ENCODE measurements at regions not wholly inside any gene's neighbourhood (a gene's known extent, or its start where the extent isn't known, plus 50 kb on each side); places are given as distances from the start of the nearest gene placed in this dataset.
A peak's percentile ranks its signal among the peaks of the same experiment; 100 is the strongest.

DNA sequence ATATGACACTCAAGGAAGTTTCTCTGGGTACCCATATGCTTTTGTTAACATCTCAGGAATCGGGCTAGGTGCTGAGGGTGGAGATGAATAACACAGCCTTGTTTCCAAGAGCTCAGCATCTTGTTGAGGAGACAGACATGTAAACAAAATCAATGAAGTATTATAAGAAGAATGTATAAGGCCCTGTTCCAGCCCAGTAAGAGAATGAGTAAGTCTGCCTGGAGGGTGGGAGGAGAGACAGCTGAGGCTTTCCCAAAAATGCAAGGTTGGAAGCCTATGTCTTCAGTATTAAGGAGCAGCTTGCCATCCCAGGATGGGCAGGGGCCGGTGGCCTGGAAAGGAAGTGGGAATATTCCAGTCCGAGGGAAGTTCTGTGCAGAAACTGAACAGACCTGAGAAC lies 615.3 kb upstream of the BTBD3 start:
- Histone ChIP-seq H3K27me3 (ENCODE audit: insufficient read depth, poor library complexity, severe bottlenecking) (no peaks in the 10 kb centered on the region), H3K36me3 (ENCODE audit: low read depth) (no peaks in the 10 kb centered on the region), H3K27ac (ENCODE audit: poor library complexity, severe bottlenecking) (no peak overlapping the region), H3K4me3 (ENCODE audit: severe bottlenecking) (no peak overlapping the region), H3K9me3 (ENCODE audit: severe bottlenecking) (no peaks in the 10 kb centered on the region), H3K4me1 (ENCODE audit: insufficient read depth, poor library complexity, severe bottlenecking) (peaks cover 2% of the 10 kb centered on the region)
- DNase-seq (ENCODE audit: low spot score) (no peak), ATAC-seq (ENCODE audit: low read depth) (peak; percentile 31; the same call in 1 of the 3 replicates)
- TF ChIP-seq, protein P1, sequence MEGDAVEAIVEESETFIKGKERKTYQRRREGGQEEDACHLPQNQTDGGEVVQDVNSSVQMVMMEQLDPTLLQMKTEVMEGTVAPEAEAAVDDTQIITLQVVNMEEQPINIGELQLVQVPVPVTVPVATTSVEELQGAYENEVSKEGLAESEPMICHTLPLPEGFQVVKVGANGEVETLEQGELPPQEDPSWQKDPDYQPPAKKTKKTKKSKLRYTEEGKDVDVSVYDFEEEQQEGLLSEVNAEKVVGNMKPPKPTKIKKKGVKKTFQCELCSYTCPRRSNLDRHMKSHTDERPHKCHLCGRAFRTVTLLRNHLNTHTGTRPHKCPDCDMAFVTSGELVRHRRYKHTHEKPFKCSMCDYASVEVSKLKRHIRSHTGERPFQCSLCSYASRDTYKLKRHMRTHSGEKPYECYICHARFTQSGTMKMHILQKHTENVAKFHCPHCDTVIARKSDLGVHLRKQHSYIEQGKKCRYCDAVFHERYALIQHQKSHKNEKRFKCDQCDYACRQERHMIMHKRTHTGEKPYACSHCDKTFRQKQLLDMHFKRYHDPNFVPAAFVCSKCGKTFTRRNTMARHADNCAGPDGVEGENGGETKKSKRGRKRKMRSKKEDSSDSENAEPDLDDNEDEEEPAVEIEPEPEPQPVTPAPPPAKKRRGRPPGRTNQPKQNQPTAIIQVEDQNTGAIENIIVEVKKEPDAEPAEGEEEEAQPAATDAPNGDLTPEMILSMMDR (IDR thresholded peaks at IDR 0.05; ENCODE audit: poor library complexity, severe bottlenecking): no peak

DNA sequence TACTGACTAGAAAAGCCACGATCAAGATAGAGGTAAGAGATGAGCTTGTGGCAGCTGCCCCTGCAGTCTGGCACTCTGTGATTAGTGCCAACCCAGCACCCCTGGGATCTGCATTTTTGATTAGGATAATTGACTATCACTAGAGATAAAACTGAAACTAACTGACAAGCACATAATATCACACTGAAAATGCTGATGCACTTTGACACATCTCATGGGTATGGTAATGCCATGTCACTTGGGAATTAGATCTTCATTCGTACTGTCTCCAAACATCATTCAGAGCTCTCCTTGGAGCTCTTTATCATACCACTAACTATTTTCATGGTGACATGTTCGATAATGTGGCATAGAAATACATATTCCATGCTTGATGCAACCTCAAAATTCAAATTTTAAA lies 612.9 kb upstream of the BTBD3 start:
- no peaks in the 10 kb centered on the region for H3K4me1 ChIP-seq (ENCODE audit: insufficient read depth, poor library complexity, severe bottlenecking)
- no peak overlapping the region for H3K27ac ChIP-seq (ENCODE audit: poor library complexity, severe bottlenecking)
- no peak overlapping the region for H3K4me3 ChIP-seq (ENCODE audit: severe bottlenecking)
- no peaks in the 10 kb centered on the region for H3K9me3 ChIP-seq (ENCODE audit: severe bottlenecking)
- no peaks in the 10 kb centered on the region for H3K36me3 ChIP-seq (ENCODE audit: low read depth)
- no peaks in the 10 kb centered on the region for H3K27me3 ChIP-seq (ENCODE audit: insufficient read depth, poor library complexity, severe bottlenecking)
- ATAC-seq (ENCODE audit: low read depth) (no peak), DNase-seq (ENCODE audit: low spot score) (no peak)
- TF ChIP-seq, protein P1 (IDR thresholded peaks at IDR 0.05; ENCODE audit: poor library complexity, severe bottlenecking): no peak

DNA sequence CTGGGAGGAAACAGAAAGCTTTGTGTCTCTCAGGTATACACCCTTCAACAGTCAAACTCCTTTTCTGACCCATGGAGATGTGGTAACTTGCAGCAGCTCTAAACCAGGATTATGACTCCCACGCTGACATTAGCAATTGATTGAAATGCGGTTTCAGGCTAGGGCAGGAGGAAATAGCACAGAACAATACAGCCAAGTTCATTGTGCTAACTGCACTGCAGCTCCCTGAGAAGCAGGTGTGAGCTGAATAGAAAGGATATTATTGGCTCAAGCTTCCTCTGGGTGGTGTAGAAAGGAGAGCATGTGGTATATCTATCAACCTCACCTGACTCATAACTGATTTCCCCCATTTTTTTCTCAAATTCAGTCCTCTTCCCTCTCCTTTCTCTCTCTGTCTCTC lies 612.3 kb upstream of the BTBD3 start:
- Histone ChIP-seq H3K9me3 (ENCODE audit: severe bottlenecking) (no peaks in the 10 kb centered on the region), H3K36me3 (ENCODE audit: low read depth) (no peaks in the 10 kb centered on the region), H3K27me3 (ENCODE audit: insufficient read depth, poor library complexity, severe bottlenecking) (no peaks in the 10 kb centered on the region), H3K4me3 (ENCODE audit: severe bottlenecking) (no peak overlapping the region), H3K4me1 (ENCODE audit: insufficient read depth, poor library complexity, severe bottlenecking) (no peaks in the 10 kb centered on the region), H3K27ac (ENCODE audit: poor library complexity, severe bottlenecking) (no peak overlapping the region)
- peak; percentile 70 for ATAC-seq (ENCODE audit: low read depth)
- TF ChIP-seq, protein P1 (IDR thresholded peaks at IDR 0.05; ENCODE audit: poor library complexity, severe bottlenecking): no peak
- no peak for DNase-seq (ENCODE audit: low spot score)

DNA sequence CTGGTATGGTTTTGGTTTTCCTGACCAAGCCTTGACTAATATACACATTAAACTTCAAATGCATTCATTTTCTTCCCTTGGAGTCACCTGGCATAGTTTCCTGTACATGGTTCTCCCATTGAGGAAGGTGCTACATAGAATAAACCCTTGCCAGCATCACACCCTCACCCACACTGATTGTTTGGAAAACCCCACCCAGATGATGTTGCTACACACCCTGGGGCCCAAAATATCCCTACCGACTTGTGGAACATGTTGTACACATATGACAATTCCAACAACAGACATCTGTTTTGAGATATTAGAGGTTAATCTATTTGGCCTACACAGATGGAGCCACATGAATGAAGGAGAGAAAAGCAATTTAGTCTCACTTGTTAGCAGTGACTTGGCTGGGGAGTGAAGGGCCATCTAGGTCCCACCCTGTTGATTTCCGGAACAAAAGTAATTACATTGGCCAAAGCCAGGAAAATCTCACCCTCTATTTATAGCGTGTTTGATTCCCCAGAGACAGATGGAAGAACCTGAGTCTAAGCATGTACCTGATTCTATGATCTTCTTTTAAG lies 606.0 kb upstream of the BTBD3 start:
- H3K9me3 ChIP-seq (ENCODE audit: severe bottlenecking): no peaks in the 10 kb centered on the region
- TF ChIP-seq, protein P1 (IDR thresholded peaks at IDR 0.05; ENCODE audit: poor library complexity, severe bottlenecking): no peak
- no peaks in the 10 kb centered on the region for H3K27me3 ChIP-seq (ENCODE audit: insufficient read depth, poor library complexity, severe bottlenecking)
- no peak overlapping the region for H3K27ac ChIP-seq (ENCODE audit: poor library complexity, severe bottlenecking)
- H3K4me1 ChIP-seq (ENCODE audit: insufficient read depth, poor library complexity, severe bottlenecking): no peaks in the 10 kb centered on the region
- no peak for ATAC-seq (ENCODE audit: low read depth)
- no peaks in the 10 kb centered on the region for H3K36me3 ChIP-seq (ENCODE audit: low read depth)
- no peak for DNase-seq (ENCODE audit: low spot score)
- H3K4me3 ChIP-seq (ENCODE audit: severe bottlenecking): no peak overlapping the region

DNA sequence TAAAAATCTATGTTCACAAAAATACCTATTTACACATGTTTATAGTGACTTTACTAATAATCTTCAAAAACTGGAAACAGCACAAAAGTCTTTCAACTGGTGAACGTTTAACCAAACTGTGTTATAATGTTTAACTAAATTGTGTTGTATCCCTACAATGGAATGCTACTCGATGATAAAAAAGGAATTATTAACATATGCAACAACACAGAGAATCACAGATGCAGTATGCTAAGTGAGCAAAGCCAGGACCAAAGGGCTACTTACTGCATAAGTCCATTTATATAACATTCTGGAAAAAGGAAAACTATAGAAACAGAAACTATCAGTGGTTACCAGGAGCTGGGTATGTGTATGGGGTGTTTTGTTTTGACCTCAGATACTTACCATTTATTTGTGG lies 602.2 kb upstream of the BTBD3 start:
- H3K36me3 ChIP-seq (ENCODE audit: low read depth): no peaks in the 10 kb centered on the region
- no peaks in the 10 kb centered on the region for H3K9me3 ChIP-seq (ENCODE audit: severe bottlenecking)
- DNase-seq (ENCODE audit: low spot score) (no peak), ATAC-seq (ENCODE audit: low read depth) (no peak)
- H3K27ac ChIP-seq (ENCODE audit: poor library complexity, severe bottlenecking): no peak overlapping the region
- no peaks in the 10 kb centered on the region for H3K4me1 ChIP-seq (ENCODE audit: insufficient read depth, poor library complexity, severe bottlenecking)
- H3K27me3 ChIP-seq (ENCODE audit: insufficient read depth, poor library complexity, severe bottlenecking): no peaks in the 10 kb centered on the region
- H3K4me3 ChIP-seq (ENCODE audit: severe bottlenecking): no peak overlapping the region
- TF ChIP-seq, protein P1 (IDR thresholded peaks at IDR 0.05; ENCODE audit: poor library complexity, severe bottlenecking): no peak

Data from RWPE2 (cell line).